ENCODE measurements at regions not wholly inside any gene's neighbourhood (a gene's known extent, or its start where the extent isn't known, plus 50 kb on each side); places are given as distances from the start of the nearest gene placed in this dataset.

- no peak for TF ChIP-seq CTCF (IDR thresholded peaks at IDR 0.05; ENCODE audit: low read length)
- TF ChIP-seq EZH2 (IDR thresholded peaks at IDR 0.05; ENCODE audit: borderline replicate concordance, low read length) = no peak
Measured at GRCh38 chr5:91534332-91534731, 151.2 kb upstream of the ARRDC3 start.

All from OCI-LY1 (cell line).